IPS DF 6.9 (cell line): ENCODE measurements at regions not wholly inside any gene's neighbourhood (a gene's known extent, or its start where the extent isn't known, plus 50 kb on each side); places are given as distances from the start of the nearest gene placed in this dataset.

Source experiments
- DNase-seq: peaks from one replicate; pipeline ENCODE4 v3.0.0-alpha.2; 2013; ENCODE audit warnings: low read depth, low spot score
- H3K27ac ChIP-seq: one replicate; pipeline ENCODE4 v1.5.1; 2013; ENCODE audit warnings: low read length, control low read depth
- H3K27me3 ChIP-seq: 2 replicates; pipeline ENCODE4 v1.6.1; 2013; ENCODE audit warnings: mild to moderate bottlenecking, low read length; ENCODE audit not compliant: control insufficient read depth, insufficient read depth
- H3K36me3 ChIP-seq: 2 replicates; pipeline ENCODE4 v1.6.1; 2013; ENCODE audit warnings: low read length; ENCODE audit not compliant: control insufficient read depth, insufficient read depth
- H3K4me1 ChIP-seq: 2 replicates; pipeline ENCODE4 v1.6.1; 2013; ENCODE audit warnings: low read length; ENCODE audit not compliant: control insufficient read depth, insufficient read depth
- H3K4me3 ChIP-seq: 2 replicates; pipeline ENCODE4 v1.5.1; 2013; ENCODE audit warnings: mild to moderate bottlenecking, low read length
- H3K9me3 ChIP-seq: 2 replicates; pipeline ENCODE4 v1.6.1; 2013; ENCODE audit warnings: low read length, inconsistent platforms; ENCODE audit not compliant: control insufficient read depth, insufficient read depth
- WGBS: extraction: QIAGEN DNeasy Blood & Tissue Kit; methylation state at CpG from one replicate; pipeline ENCODE4 v1.1.7; 2013; ENCODE audit warnings: mixed read lengths, missing lambda C conversion rate; ENCODE audit not compliant: insufficient read length, insufficient coverage; 5-methylcytosine and 5-hydroxymethylcytosine counted together

- DNase-seq, result no peak
- no peak overlapping the region for H3K27ac ChIP-seq
- no peaks in the 10 kb centered on the region for H3K4me1 ChIP-seq
- H3K27me3 ChIP-seq, result no peaks in the 10 kb centered on the region
- no CpG with 5 or more reads among the region's 1 CpG for WGBS
- no peaks in the 10 kb centered on the region for H3K36me3 ChIP-seq
- H3K4me3 ChIP-seq, result no peak overlapping the region
- no peaks in the 10 kb centered on the region for H3K9me3 ChIP-seq
These were observed 671.6 kb upstream of the ZP4 start for GRCh38 chr1:238562341-238562740.

DNA sequence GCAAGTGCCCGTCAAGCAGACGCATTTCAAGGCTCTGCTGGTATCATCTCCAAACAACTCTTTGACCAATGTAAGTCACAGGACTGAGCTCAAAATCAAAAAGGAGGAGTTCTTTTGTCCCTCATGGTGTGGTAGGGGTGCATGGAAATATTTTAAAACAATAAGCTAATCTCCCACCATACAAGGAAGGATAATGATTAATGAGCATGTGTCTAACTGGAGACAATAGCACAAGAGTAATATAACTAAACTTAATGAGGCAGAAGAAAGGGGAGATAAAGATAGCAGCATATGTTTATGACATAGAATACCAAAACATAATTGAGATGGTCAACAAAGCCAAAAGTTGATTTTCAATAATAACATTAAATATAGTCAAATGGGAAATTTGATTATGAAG lies 668.0 kb upstream of the ZP4 start:
- H3K27me3 ChIP-seq, result no peaks in the 10 kb centered on the region
- WGBS, result no CpG with 5 or more reads among the region's 2 CpGs

GRCh38 chr1:238558156-238558555 lies 667.4 kb upstream of the ZP4 start:
- Histone ChIP-seq H3K4me3 (no peak overlapping the region), H3K9me3 (no peaks in the 10 kb centered on the region), H3K27me3 (no peaks in the 10 kb centered on the region), H3K36me3 (no peaks in the 10 kb centered on the region), H3K4me1 (no peaks in the 10 kb centered on the region; the same call in 1 of the 2 replicates), H3K27ac (no peak overlapping the region)
- DNase-seq, result no peak
- no CpG with 5 or more reads among the region's 4 CpGs for WGBS

More for the DNA sequence above, 668.0 kb upstream of the ZP4 start:
- H3K27ac ChIP-seq, result no peak overlapping the region
- H3K9me3 ChIP-seq, result no peaks in the 10 kb centered on the region
- H3K4me1 ChIP-seq, result no peaks in the 10 kb centered on the region; the same call in 1 of the 2 replicates
- H3K4me3 ChIP-seq, result no peak overlapping the region
- DNase-seq, result no peak
- no peaks in the 10 kb centered on the region for H3K36me3 ChIP-seq

DNA sequence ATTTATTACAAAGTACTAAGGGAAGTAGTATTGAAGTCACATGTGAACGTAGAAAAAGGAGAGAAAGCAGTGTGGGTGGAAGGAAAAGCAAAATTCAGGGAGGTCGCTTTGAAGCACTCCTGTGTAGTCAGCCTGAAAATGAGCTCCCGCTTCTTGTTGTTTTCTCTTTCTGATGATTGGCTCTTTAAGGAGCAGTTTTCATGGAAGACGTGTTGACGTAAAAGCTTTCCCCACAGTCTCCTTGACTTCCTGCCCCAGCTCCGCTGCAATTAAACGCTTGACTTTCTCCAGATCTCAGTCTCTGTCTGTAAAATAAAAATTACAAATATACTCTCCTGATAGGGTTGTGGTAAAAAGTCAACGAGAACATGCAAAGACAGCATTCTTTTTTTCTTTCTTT lies 661.5 kb upstream of the ZP4 start:
- no peak overlapping the region for H3K27ac ChIP-seq
- DNase-seq, result no peak
- no peaks in the 10 kb centered on the region for H3K27me3 ChIP-seq
- no peaks in the 10 kb centered on the region for H3K36me3 ChIP-seq
- no CpG with 5 or more reads among the region's 8 CpGs for WGBS
- no peaks in the 10 kb centered on the region; the same call in 1 of the 2 replicates for H3K4me1 ChIP-seq
- no peak overlapping the region for H3K4me3 ChIP-seq
- H3K9me3 ChIP-seq, result no peaks in the 10 kb centered on the region

DNA sequence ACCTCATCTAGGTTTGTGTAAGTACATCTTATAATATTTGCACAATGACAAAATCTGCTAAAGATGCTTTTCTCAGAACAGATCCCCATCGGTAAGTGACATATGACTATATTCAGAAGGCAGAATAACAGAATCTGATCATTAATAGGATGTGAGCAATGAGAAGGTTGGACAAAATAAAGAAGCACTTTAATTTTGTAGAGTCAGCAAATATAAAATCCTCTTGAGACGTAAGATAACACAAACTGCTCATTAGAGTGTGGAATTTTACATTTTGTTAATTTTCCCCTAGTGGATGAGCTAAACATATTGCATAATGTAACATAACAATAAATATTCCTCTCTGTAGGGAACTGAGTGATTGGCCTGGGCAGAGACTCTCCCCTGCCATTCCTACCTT lies 658.4 kb upstream of the ZP4 start:
- H3K4me3 ChIP-seq, result no peak overlapping the region
- H3K9me3 ChIP-seq, result no peaks in the 10 kb centered on the region
- H3K27me3 ChIP-seq, result no peaks in the 10 kb centered on the region
- DNase-seq, result no peak
- no peaks in the 10 kb centered on the region for H3K36me3 ChIP-seq
- WGBS, result no CpG with 5 or more reads among the region's 2 CpGs
- H3K27ac ChIP-seq, result no peak overlapping the region
- H3K4me1 ChIP-seq, result no peaks in the 10 kb centered on the region

DNA sequence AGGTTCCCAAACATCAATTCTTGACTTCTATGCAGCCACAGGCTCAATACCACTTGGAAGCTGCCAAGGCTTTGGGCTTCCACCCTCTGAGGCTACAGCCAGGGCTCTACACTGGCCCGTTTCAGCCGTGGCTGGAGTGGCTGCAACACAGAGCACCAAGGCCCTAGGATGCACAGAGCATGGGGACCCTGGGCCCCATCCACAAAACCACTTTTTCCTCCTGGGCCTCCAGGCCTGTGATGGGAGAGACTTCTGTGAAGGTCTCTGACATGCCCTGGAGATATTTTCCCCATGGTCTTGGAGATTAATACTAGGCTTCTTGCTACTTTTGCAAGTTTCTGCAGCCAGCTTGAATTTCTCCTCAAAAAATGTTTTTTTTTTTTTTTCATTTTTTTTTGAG lies 655.4 kb upstream of the ZP4 start:
- no peaks in the 10 kb centered on the region for H3K9me3 ChIP-seq
- DNase-seq, result no peak
- no peaks in the 10 kb centered on the region for H3K4me1 ChIP-seq
- WGBS, result no CpG with 5 or more reads among the region's 2 CpGs
- no peaks in the 10 kb centered on the region for H3K27me3 ChIP-seq
- H3K27ac ChIP-seq, result no peak overlapping the region
- H3K4me3 ChIP-seq, result no peak overlapping the region
- no peaks in the 10 kb centered on the region for H3K36me3 ChIP-seq

- H3K9me3 ChIP-seq, result no peaks in the 10 kb centered on the region
- no CpG with 5 or more reads among the region's 3 CpGs for WGBS
- no peak overlapping the region for H3K27ac ChIP-seq
- no peaks in the 10 kb centered on the region for H3K4me1 ChIP-seq
- no peaks in the 10 kb centered on the region for H3K27me3 ChIP-seq
- H3K4me3 ChIP-seq, result no peak overlapping the region
- no peak for DNase-seq
- no peaks in the 10 kb centered on the region for H3K36me3 ChIP-seq
These were observed 646.9 kb upstream of the ZP4 start for GRCh38 chr1:238537641-238538040.

- no peak overlapping the region for H3K27ac ChIP-seq
- no peak for DNase-seq
- H3K4me3 ChIP-seq, result no peak overlapping the region
- H3K9me3 ChIP-seq, result no peaks in the 10 kb centered on the region; the same call in none of the 2 replicates
- H3K36me3 ChIP-seq, result no peaks in the 10 kb centered on the region
- no CpG with 5 or more reads among the region's 13 CpGs for WGBS
- H3K4me1 ChIP-seq, result no peaks in the 10 kb centered on the region
- no peaks in the 10 kb centered on the region for H3K27me3 ChIP-seq
These were observed 639.6 kb upstream of the ZP4 start for GRCh38 chr1:238530209-238530851.

DNA sequence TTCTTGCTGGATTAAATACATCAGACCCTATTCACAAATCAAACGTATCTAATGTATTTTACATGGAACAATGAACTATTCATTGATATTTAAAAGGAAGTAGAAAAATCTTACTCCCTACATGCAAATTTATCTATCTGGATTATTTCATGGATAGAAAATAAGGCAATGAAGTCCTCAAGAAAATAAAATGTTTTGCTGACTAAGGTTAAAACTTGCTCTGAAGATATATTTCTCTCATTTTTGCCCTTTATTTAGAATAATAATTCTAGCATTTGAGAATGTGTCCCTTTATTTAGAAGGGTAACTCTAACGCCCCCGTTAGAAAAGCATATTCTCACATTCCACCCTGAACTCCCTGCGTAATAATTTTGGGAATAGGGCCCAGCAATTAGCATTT lies 627.0 kb upstream of the ZP4 start:
- WGBS, result no CpG with 5 or more reads among the region's 4 CpGs
- H3K9me3 ChIP-seq, result no peaks in the 10 kb centered on the region

DNA sequence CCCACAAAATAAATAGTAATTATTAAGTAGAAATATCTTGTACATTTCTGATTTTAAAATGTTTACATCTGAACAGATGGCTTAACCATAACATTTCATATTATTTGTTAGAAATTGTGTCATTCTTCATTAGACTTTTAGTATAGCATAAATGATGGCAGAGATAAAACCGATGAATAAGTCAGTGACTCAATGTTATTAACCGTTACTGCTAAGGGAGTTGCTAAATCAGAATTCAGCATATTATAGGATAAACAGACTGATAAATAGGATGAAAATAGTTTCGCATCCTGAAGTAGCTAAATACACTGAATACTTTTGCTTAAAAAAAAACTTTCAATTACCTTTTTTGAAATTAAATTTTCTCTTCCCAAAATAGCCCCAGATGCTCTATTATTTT lies 610.6 kb upstream of the ZP4 start:
- no peaks in the 10 kb centered on the region for H3K4me1 ChIP-seq
- no peak overlapping the region for H3K27ac ChIP-seq
- no CpG with 5 or more reads among the region's 3 CpGs for WGBS
- no peaks in the 10 kb centered on the region for H3K36me3 ChIP-seq
- no peaks in the 10 kb centered on the region for H3K27me3 ChIP-seq
- DNase-seq, result no peak
- H3K9me3 ChIP-seq, result no peaks in the 10 kb centered on the region
- H3K4me3 ChIP-seq, result no peak overlapping the region

More for the DNA sequence above, 627.0 kb upstream of the ZP4 start:
- Histone ChIP-seq H3K27ac (no peak overlapping the region), H3K27me3 (no peaks in the 10 kb centered on the region), H3K4me3 (no peak overlapping the region), H3K36me3 (no peaks in the 10 kb centered on the region), H3K4me1 (no peaks in the 10 kb centered on the region)
- no peak for DNase-seq

GRCh38 chr1:238499021-238499420 lies 608.3 kb upstream of the ZP4 start:
- no peak overlapping the region for H3K4me3 ChIP-seq
- H3K9me3 ChIP-seq, result no peaks in the 10 kb centered on the region
- H3K36me3 ChIP-seq, result no peaks in the 10 kb centered on the region
- WGBS, result no CpG with 5 or more reads among the region's 5 CpGs
- H3K4me1 ChIP-seq, result no peaks in the 10 kb centered on the region
- H3K27ac ChIP-seq, result no peak overlapping the region
- H3K27me3 ChIP-seq, result no peaks in the 10 kb centered on the region
- DNase-seq, result no peak
